ENCODE measurements at regions not wholly inside any gene's neighbourhood (a gene's known extent, or its start where the extent isn't known, plus 50 kb on each side); places are given as distances from the start of the nearest gene placed in this dataset.

DNA sequence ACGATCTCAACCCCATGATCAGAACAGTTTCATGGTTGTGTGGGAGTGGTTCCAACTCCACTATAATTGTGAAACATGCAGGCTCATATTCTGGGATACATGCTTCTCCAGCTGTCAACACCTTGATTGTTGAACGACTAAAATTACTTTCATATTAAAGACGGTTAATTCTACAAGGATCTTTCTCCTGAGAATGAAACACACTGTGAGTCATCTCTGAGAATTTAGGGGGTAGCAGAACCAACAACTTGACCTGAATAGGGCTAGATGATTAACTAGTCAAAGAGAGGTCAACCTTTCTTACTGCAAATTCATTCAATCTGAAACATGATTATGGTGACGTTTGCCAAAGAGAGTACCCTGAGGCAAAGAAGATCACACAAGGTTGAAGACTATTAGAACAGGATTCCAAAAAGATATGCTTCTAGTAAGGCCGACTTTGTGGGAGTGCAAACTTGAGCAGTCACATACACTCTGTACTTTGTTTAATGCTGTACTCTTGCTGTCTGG lies 175.2 kb upstream of the CITED2 start:
- Histone ChIP-seq H3K4me3 (no peak overlapping the region), H3K27ac (no peak overlapping the region)
- DNase-seq (ENCODE audit: low spot score) = no peak
- TF ChIP-seq, protein P1, sequence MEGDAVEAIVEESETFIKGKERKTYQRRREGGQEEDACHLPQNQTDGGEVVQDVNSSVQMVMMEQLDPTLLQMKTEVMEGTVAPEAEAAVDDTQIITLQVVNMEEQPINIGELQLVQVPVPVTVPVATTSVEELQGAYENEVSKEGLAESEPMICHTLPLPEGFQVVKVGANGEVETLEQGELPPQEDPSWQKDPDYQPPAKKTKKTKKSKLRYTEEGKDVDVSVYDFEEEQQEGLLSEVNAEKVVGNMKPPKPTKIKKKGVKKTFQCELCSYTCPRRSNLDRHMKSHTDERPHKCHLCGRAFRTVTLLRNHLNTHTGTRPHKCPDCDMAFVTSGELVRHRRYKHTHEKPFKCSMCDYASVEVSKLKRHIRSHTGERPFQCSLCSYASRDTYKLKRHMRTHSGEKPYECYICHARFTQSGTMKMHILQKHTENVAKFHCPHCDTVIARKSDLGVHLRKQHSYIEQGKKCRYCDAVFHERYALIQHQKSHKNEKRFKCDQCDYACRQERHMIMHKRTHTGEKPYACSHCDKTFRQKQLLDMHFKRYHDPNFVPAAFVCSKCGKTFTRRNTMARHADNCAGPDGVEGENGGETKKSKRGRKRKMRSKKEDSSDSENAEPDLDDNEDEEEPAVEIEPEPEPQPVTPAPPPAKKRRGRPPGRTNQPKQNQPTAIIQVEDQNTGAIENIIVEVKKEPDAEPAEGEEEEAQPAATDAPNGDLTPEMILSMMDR (IDR thresholded peaks at IDR 0.05) = no peak

DNA sequence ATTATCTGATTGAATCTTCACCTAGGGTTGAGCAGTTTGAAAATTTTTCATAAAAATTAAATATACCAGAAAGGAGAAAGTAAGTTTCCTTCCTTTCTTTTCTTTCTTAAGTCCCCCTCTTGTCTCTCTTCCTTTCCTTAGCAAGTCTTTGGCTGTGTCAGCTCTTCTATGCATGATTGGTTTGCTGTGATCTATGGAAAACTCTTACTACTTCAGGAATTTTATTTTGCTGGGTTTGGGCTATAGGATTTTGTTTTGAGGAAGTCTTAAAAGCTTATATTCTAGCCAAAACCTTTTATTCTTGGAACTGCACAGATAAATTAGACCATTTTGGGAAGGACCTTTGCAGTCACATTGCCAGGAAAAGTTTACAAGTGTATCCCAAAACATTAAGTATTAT lies 173.4 kb upstream of the CITED2 start:
- H3K27ac ChIP-seq = no peak overlapping the region
- TF ChIP-seq, protein P1 (IDR thresholded peaks at IDR 0.05) = no peak
- DNase-seq (ENCODE audit: low spot score) = no peak

DNA sequence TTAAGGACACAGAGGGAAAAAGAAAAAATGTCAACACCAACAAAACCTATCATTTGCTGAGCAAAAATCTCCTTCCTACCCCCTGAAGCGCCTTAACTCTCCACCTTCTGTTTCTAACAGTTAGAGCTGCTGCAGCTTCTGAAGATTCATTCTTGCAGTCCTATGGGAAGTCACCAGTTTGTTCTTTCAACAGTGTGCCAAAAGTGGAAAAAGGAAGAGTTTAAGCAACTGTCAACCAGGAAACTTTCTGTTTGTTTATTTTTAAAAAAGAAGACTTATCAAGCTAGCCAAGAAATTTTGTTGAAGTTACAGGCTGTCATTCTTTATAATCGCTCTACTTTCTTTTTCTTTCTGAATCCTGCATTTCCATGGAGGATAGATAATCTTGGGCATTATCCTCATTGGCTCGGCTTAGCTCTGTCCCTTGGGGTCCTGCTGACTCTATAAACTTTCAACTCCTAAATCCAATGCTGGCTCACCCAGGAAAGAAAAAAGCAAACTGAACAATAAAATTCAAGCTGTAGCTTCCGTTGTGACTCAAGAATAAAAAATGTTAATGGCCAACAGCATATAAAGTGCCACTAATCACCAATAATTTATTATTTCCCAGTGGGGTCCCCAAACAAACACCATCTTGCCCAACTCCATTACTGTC lies 172.8 kb upstream of the CITED2 start:
- no peak overlapping the region for H3K27ac ChIP-seq
- TF ChIP-seq, protein P1 (IDR thresholded peaks at IDR 0.05) = no peak
- peak overlapping the region; percentile 15 for H3K4me3 ChIP-seq
- DNase-seq (ENCODE audit: low spot score) = no peak

More for the DNA sequence above, 173.4 kb upstream of the CITED2 start:
- no peak overlapping the region for H3K4me3 ChIP-seq

DNA sequence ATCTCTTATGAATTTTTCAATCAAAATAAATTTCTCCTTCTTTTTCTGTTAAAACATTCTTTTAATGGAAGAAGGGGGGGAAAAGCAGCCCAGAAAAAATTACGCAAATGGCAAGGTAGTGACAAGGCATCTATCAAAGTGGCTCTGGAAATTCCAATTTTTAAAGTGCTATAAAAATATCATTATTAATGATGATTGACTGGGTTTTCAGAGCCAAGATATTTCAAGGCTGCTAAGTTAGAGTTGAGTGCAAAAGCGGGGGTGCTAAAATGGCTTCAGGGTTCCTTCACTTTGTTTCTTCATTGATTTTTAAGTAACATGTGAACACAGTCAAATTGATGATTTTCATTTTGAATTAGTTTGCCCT lies 171.6 kb upstream of the CITED2 start:
- TF ChIP-seq, protein P1 (IDR thresholded peaks at IDR 0.05) = no peak
- Histone ChIP-seq H3K27ac (no peak overlapping the region), H3K4me3 (no peak overlapping the region)
- no peak for DNase-seq (ENCODE audit: low spot score)

DNA sequence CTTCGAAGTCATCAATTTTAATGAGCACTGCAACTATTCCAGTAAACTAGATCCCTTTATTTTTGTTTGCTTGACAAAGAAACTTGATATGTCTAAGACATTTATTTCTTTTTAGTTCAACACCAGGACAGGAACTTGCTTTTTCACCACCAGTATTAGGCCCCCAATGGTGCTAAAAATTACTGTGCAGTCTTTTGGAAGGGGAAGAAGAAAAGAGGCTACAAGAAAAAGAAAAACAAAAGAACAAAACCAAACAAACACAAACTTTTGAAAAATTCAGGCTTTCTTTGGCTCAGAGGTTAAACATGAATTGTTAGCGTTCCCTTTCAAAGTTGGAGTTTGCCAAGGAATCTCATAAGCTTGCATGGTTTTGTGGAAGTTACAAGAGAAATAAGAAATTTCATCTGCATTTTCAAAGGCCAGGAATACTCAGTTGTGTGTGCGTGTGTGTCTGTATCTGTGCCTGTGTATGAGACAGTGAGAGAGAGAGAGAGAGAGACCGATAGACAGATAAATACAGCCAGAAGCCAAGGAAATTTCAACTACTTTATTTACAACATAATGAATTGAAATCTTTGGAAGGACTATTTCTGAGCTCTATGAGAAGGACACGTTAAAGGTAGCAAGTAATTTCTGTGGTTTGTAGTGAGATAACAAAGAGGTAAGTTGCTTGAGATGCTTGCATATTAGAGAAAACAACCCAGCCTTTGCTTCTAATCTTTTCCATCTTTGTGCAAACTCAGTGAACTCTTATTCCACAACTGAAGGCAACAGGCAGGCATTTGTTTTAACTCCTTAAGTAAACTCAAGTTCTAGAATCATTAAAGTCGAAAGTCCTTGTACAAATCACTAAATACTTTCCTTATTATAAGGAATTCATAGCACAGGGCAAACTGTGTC lies 171.0 kb upstream of the CITED2 start:
- TF ChIP-seq, protein P1 (IDR thresholded peaks at IDR 0.05) = no peak
- no peak overlapping the region for H3K27ac ChIP-seq
- no peak overlapping the region for H3K4me3 ChIP-seq
- no peak for DNase-seq (ENCODE audit: low spot score)

DNA sequence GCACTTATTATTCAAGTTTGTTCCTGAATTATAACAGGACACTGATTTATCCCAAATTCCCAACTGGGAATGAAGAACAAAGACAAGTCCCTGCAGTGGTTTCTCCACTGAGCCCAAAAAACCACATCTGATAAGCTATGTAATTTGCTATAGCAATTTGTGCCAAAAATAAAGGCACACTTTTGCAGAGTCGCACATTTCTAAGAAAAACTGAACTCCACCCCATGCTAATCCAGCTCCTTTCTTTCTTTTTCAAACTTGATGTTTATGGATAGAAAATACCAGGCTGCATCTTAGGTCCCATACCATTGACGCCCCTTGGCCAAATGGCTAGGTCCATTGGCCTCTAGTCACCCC lies 170.2 kb upstream of the CITED2 start:
- DNase-seq (ENCODE audit: low spot score) = no peak
- TF ChIP-seq, protein P1 (IDR thresholded peaks at IDR 0.05) = no peak
- Histone ChIP-seq H3K27ac (no peak overlapping the region), H3K4me3 (no peak overlapping the region)

Data from coronary artery (tissue), 2 donors.